Fibroblast of lung (primary cell): ENCODE measurements at regions not wholly inside any gene's neighbourhood (a gene's known extent, or its start where the extent isn't known, plus 50 kb on each side); places are given as distances from the start of the nearest gene placed in this dataset.

ENCODE experiments used
- DNase-seq, 2 donors: peaks; one replicate each; pipeline versions ENCODE4 v3.0.0 to v3.0.0-alpha.2; 2010; ENCODE audit warnings: low read depth in 2 of 2
- H2AFZ ChIP-seq: 2 replicates; pipeline ENCODE4 v1.5.1; 2012; ENCODE audit warnings: low read length, control low read depth, inconsistent platforms
- H3K27ac ChIP-seq: 2 replicates; pipeline ENCODE4 v1.5.1; 2011; ENCODE audit warnings: low read length, control low read depth; ENCODE audit not compliant: insufficient read depth
- H3K27me3 ChIP-seq: 2 replicates; pipeline ENCODE4 v1.5.1; 2011; ENCODE audit warnings: mild to moderate bottlenecking, low read length; ENCODE audit not compliant: control insufficient read depth, insufficient read depth
- H3K36me3 ChIP-seq: 2 replicates; pipeline ENCODE4 v1.5.1; 2011; ENCODE audit warnings: low read length; ENCODE audit not compliant: control insufficient read depth, insufficient read depth
- H3K4me1 ChIP-seq: 2 replicates; pipeline ENCODE4 v1.5.1; 2011; ENCODE audit warnings: low read length; ENCODE audit not compliant: control insufficient read depth, insufficient read depth; ENCODE audit errors: extremely low read depth
- H3K4me2 ChIP-seq: 2 replicates; pipeline ENCODE4 v1.5.1; 2011; ENCODE audit warnings: low read length, control low read depth; ENCODE audit not compliant: insufficient read depth; ENCODE audit errors: extremely low read depth
- H3K4me3 ChIP-seq, 4 experiments: fragments of 200-600 bp in 1 of 4; sonication (generic) in 1 of 4; replicated peaks in 1 of 4; 2 replicates each; pipeline ENCODE4 v1.5.1; 2011 to 2016; ENCODE audit warnings: low read length in 4 of 4, low read depth in 3 of 4, mild to moderate bottlenecking in 3 of 4, control low read depth in 2 of 4, inconsistent platforms in 1 of 4, mixed read lengths in 1 of 4; ENCODE audit not compliant: insufficient read depth in 1 of 4; ENCODE audit errors: control extremely low read depth in 1 of 4
- H3K79me2 ChIP-seq: 2 replicates; pipeline ENCODE4 v1.5.1; 2012; ENCODE audit warnings: mild to moderate bottlenecking, low read length, inconsistent platforms; ENCODE audit not compliant: control insufficient read depth, insufficient read depth
- H3K9ac ChIP-seq: 2 replicates; pipeline ENCODE4 v1.5.1; 2011; ENCODE audit warnings: mild to moderate bottlenecking, low read length, control low read depth; ENCODE audit not compliant: insufficient read depth
- H3K9me3 ChIP-seq: 2 replicates; pipeline ENCODE4 v1.5.1; 2012; ENCODE audit warnings: low read depth, low read length; ENCODE audit not compliant: control insufficient read depth, insufficient read depth
- H4K20me1 ChIP-seq: 2 replicates; pipeline ENCODE4 v1.5.1; 2011; ENCODE audit warnings: low read length; ENCODE audit not compliant: control insufficient read depth, insufficient read depth; ENCODE audit errors: extremely low read depth
- EZH2 ChIP-seq: IDR thresholded peaks from 2 replicates; pipeline ENCODE4 v1.5.1; 2012; ENCODE audit warnings: low read length, control low read depth, mild to moderate bottlenecking; ENCODE audit errors: missing control alignments
- TF ChIP-seq, protein P1 (sequence below), 2 donors: IDR thresholded peaks in 1 of 2; conservative IDR thresholded peaks in 1 of 2; 1 replicate in 1 of 2; 2 replicates in 1 of 2; pipeline ENCODE4 v1.5.1; 2011 to 2012; ENCODE audit warnings: low read length in 2 of 2, control low read depth in 1 of 2, inconsistent platforms in 1 of 2, low read depth in 1 of 2, mild to moderate bottlenecking in 1 of 2

DNA sequence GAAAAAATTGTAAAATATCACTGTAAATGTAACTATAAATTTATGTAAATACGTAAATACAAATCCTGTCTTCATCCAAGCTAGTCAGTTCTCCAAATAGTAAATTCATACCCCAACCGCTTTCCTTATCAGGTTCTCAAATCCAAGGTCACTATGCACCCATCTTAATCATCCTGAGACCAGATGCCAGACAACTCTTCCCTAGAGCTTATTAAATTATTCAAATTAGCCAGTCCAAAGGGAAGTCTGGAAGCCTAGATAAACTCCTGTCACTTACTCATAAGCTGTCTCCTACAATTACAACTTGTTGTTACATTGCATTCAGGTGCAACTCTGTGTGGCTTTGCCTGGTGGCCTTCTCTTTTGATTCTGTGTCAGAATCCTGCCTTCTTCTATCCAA lies 836.1 kb upstream of the PCDH20 start:
- no peaks in the 10 kb centered on the region for H3K79me2 ChIP-seq
- H3K4me1 ChIP-seq = no peaks in the 10 kb centered on the region
- H3K4me3 ChIP-seq = no peak overlapping the region
- no peak overlapping the region for H3K27ac ChIP-seq
- no peaks in the 10 kb centered on the region for H3K9me3 ChIP-seq
- H3K36me3 ChIP-seq = no peaks in the 10 kb centered on the region
- no peak overlapping the region for H3K9ac ChIP-seq
- no peak overlapping the region for H2AFZ ChIP-seq
- no peak for DNase-seq
- no peak overlapping the region for H3K4me2 ChIP-seq
- H4K20me1 ChIP-seq = no peaks in the 10 kb centered on the region
- no peak for TF ChIP-seq EZH2
- TF ChIP-seq, protein P1, sequence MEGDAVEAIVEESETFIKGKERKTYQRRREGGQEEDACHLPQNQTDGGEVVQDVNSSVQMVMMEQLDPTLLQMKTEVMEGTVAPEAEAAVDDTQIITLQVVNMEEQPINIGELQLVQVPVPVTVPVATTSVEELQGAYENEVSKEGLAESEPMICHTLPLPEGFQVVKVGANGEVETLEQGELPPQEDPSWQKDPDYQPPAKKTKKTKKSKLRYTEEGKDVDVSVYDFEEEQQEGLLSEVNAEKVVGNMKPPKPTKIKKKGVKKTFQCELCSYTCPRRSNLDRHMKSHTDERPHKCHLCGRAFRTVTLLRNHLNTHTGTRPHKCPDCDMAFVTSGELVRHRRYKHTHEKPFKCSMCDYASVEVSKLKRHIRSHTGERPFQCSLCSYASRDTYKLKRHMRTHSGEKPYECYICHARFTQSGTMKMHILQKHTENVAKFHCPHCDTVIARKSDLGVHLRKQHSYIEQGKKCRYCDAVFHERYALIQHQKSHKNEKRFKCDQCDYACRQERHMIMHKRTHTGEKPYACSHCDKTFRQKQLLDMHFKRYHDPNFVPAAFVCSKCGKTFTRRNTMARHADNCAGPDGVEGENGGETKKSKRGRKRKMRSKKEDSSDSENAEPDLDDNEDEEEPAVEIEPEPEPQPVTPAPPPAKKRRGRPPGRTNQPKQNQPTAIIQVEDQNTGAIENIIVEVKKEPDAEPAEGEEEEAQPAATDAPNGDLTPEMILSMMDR (conservative IDR thresholded peaks at IDR 0.05 in 1 of 2, IDR thresholded peaks at IDR 0.05 in 1 of 2; ENCODE audit: low read depth in 1 of 2, low read length in 2 of 2) = no peak
- no peaks in the 10 kb centered on the region for H3K27me3 ChIP-seq

DNA sequence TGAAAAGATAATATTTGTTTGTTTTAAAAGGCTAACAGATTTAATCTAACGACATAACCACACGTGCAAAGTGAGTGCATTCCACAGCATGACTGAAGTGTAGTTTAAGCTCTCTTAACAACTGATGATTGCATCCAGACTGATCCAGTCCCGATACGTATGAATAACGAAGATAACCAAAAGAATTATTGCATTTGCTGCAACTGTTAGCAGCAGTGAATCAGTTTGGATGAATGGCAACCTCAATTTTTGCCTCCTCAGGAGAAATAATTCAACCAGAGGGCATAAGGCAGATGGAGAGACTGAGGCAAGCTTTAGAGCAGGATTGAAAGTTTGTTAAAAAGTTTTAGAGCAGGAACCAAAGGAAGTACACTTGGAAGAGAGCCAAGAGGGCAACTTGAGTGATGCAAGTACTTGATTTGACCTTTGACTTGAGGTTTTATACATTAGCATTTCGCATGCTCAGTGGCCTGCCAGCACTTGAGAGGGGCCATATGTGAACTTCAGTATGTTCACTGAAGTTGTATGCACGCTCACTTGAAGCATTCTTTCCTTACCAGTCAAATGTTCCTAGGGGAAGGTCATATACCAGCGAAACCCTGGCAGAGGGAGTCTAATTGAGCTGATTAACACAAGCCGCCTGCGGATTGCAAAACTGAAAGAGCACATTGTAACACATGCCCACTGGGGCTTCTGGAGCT lies 835.0 kb upstream of the PCDH20 start:
- no peaks in the 10 kb centered on the region for H3K36me3 ChIP-seq
- no peak overlapping the region for H3K4me2 ChIP-seq
- peak; percentile 6 to 66 for DNase-seq
- no peak overlapping the region for H2AFZ ChIP-seq
- H3K79me2 ChIP-seq = no peaks in the 10 kb centered on the region
- H3K4me3 ChIP-seq = no peak overlapping the region
- TF ChIP-seq, protein P1 (conservative IDR thresholded peaks at IDR 0.05 in 1 of 2, IDR thresholded peaks at IDR 0.05 in 1 of 2; ENCODE audit: low read depth in 1 of 2, low read length in 2 of 2) = no peak
- no peak for TF ChIP-seq EZH2
- H3K27me3 ChIP-seq = no peaks in the 10 kb centered on the region
- H4K20me1 ChIP-seq = no peaks in the 10 kb centered on the region
- H3K4me1 ChIP-seq = no peaks in the 10 kb centered on the region
- H3K9me3 ChIP-seq = no peaks in the 10 kb centered on the region
- H3K9ac ChIP-seq = no peak overlapping the region
- H3K27ac ChIP-seq = no peak overlapping the region

DNA sequence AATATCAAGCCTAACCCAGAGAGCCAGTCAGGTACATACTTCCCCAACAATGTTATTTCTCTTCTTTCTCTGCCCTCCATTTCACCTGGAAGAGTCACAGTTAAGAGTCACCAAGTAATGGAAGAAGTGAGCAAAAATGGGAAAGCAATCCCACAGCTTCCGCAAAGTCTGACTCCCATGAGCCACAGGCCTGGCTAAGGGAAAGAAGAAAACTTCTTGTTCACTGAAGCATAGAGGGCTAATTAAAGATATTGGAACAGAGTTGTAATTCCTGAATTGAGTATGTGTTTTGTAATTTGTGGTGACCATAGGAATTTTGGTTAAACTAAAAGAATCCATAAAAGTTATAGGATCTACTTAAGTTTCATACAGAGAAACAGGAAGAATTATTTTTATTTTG lies 830.9 kb upstream of the PCDH20 start:
- Histone ChIP-seq H3K36me3 (no peaks in the 10 kb centered on the region), H3K79me2 (no peaks in the 10 kb centered on the region), H3K9ac (no peak overlapping the region), H3K4me2 (no peak overlapping the region), H3K27me3 (no peaks in the 10 kb centered on the region), H4K20me1 (no peaks in the 10 kb centered on the region), H3K9me3 (no peaks in the 10 kb centered on the region), H3K4me3 (no peak overlapping the region), H2AFZ (no peak overlapping the region), H3K27ac (no peak overlapping the region), H3K4me1 (no peaks in the 10 kb centered on the region)
- DNase-seq = peak; percentile 15 to 29
- TF ChIP-seq EZH2 = no peak
- TF ChIP-seq, protein P1 (conservative IDR thresholded peaks at IDR 0.05 in 1 of 2, IDR thresholded peaks at IDR 0.05 in 1 of 2; ENCODE audit: low read depth in 1 of 2, low read length in 2 of 2) = no peak
